Endothelial cell of umbilical vein (primary cell): ENCODE measurements at regions not wholly inside any gene's neighbourhood (a gene's known extent, or its start where the extent isn't known, plus 50 kb on each side); places are given as distances from the start of the nearest gene placed in this dataset.

Source experiments
- BruUV-seq: library from RNA; stranded (reverse); fragments of 400-500 nt; replicated peaks from 2 replicates; lab custom pipeline; 2021; lab: Mats Ljungman, UMichigan
- CTCF ChIA-PET: fragments of 300-600, 350-600 bp; sonication (Branson Sonifier 250); formaldehyde crosslinking; loops from one replicate; lab custom pipeline; 2021; ENCODE audit warnings: antibody characterized with exemption, inconsistent platforms; lab: Charles Lee
- POLR2A ChIA-PET: fragments of 300-600, 350-600 bp; sonication (Branson Sonifier 250); formaldehyde crosslinking; loops from one replicate; lab custom pipeline; 2021; ENCODE audit warnings: antibody characterized with exemption, inconsistent platforms; lab: Charles Lee
- DNase-seq: peaks from one replicate; pipeline ENCODE4 v3.0.0-alpha.2; 2011; ENCODE audit warnings: low read depth, low spot score
- FAIRE-seq: peaks from 2 replicates; lab custom pipeline; 2011; peaks lifted over from hg19 to GRCh38; lab: Jason Lieb, UNC
- H2AFZ ChIP-seq: 2 replicates; pipeline ENCODE4 v1.6.0; 2012; ENCODE audit warnings: low read depth, low read length, control low read depth, inconsistent platforms
- H3K27ac ChIP-seq: 2 replicates; pipeline ENCODE4 v1.5.1; 2011; ENCODE audit warnings: low read depth, mild to moderate bottlenecking, control low read depth, low read length, moderate library complexity; ENCODE audit not compliant: insufficient read depth
- H3K27me3 ChIP-seq, 2 experiments: 2 replicates each; pipeline versions ENCODE4 v1.6.0 to v1.6.1; 2011; ENCODE audit warnings: low read length in 2 of 2, mixed read lengths in 1 of 2; ENCODE audit not compliant: control insufficient read depth in 2 of 2, insufficient read depth in 2 of 2
- H3K36me3 ChIP-seq, 2 experiments: 2 replicates in 1 of 2; 3 replicates in 1 of 2; pipeline ENCODE4 v1.5.1; 2011; ENCODE audit warnings: low read length in 2 of 2, mild to moderate bottlenecking in 1 of 2, moderate library complexity in 1 of 2; ENCODE audit not compliant: control insufficient read depth in 2 of 2, insufficient read depth in 2 of 2; ENCODE audit errors: extremely low read depth in 1 of 2
- H3K4me1 ChIP-seq: 3 replicates; pipeline ENCODE4 v1.5.1; 2011; ENCODE audit warnings: mild to moderate bottlenecking, low read length; ENCODE audit not compliant: control insufficient read depth, insufficient read depth; ENCODE audit errors: extremely low read depth
- H3K4me2 ChIP-seq: 2 replicates; pipeline ENCODE4 v1.6.1; 2011; ENCODE audit warnings: low read length, control low read depth, mixed read lengths; ENCODE audit not compliant: insufficient read depth
- H3K4me3 ChIP-seq, 3 experiments: fragments of 200-600 bp in 1 of 3; sonication (generic), shearing (Covaris generic) in 1 of 3; replicated peaks in 1 of 3; 2 replicates each; pipeline ENCODE4 v1.5.1; 2011 to 2016; ENCODE audit warnings: control low read depth in 3 of 3, low read length in 3 of 3, mild to moderate bottlenecking in 2 of 3, inconsistent platforms in 1 of 3, low read depth in 1 of 3, moderate library complexity in 1 of 3; ENCODE audit not compliant: insufficient read depth in 1 of 3
- H3K79me2 ChIP-seq: 2 replicates; pipeline ENCODE4 v1.6.0; 2012; ENCODE audit warnings: low read length, inconsistent platforms; ENCODE audit not compliant: control insufficient read depth, insufficient read depth
- H3K9ac ChIP-seq: replicated peaks from 2 replicates; pipeline ENCODE3; 2011; ENCODE audit warnings: low read length, control low read depth; ENCODE audit not compliant: insufficient read depth; ENCODE audit errors: extremely low read depth
- H3K9me1 ChIP-seq: replicated peaks from 3 replicates; pipeline ENCODE4 v1.6.0; 2011; ENCODE audit warnings: mild to moderate bottlenecking, low read length; ENCODE audit not compliant: control insufficient read depth, insufficient read depth; ENCODE audit errors: extremely low read depth
- H3K9me3 ChIP-seq: replicated peaks from 2 replicates; pipeline ENCODE4 v1.5.1; 2012; ENCODE audit warnings: low read length, inconsistent platforms; ENCODE audit not compliant: control insufficient read depth, insufficient read depth
- H4K20me1 ChIP-seq: replicated peaks from 2 replicates; pipeline ENCODE3; 2011; ENCODE audit warnings: mild to moderate bottlenecking, low read length; ENCODE audit not compliant: control insufficient read depth, insufficient read depth; ENCODE audit errors: extremely low read depth
- CTCF ChIP-seq, 2 donors: IDR thresholded peaks; 1 replicate in 1 of 2; 2 replicates in 1 of 2; pipeline ENCODE4 v1.5.1; 2011; ENCODE audit warnings: low read length in 2 of 2, mild to moderate bottlenecking in 2 of 2, moderate library complexity in 2 of 2, control low read depth in 1 of 2, inconsistent platforms in 1 of 2, low read depth in 1 of 2; ENCODE audit not compliant: insufficient read depth in 1 of 2; ENCODE audit errors: extremely low read depth in 1 of 2
- EZH2 ChIP-seq: IDR thresholded peaks from 2 replicates; pipeline ENCODE4 v1.6.1; 2012; ENCODE audit warnings: borderline replicate concordance, low read depth, mild to moderate bottlenecking, moderate library complexity, low read length, inconsistent platforms; ENCODE audit not compliant: severe bottlenecking
- FOS ChIP-seq: IDR thresholded peaks from 2 replicates; pipeline ENCODE4 v1.6.1; 2011; ENCODE audit warnings: mild to moderate bottlenecking, low read length, moderate library complexity, borderline replicate concordance; ENCODE audit not compliant: insufficient read depth
- GATA2 ChIP-seq: IDR thresholded peaks from 2 replicates; pipeline ENCODE4 v1.7.0; 2011; ENCODE audit warnings: low read depth, mild to moderate bottlenecking, moderate library complexity, mixed read lengths, low read length; ENCODE audit not compliant: insufficient read length, insufficient read depth
- JUN ChIP-seq: IDR thresholded peaks from 2 replicates; pipeline ENCODE4 v1.6.1; 2011; ENCODE audit warnings: borderline replicate concordance, low read depth; ENCODE audit not compliant: insufficient read length, insufficient read depth
- MAX ChIP-seq: IDR thresholded peaks from 2 replicates; pipeline ENCODE4 v1.6.1; 2011; ENCODE audit not compliant: insufficient read depth, insufficient read length
- MYC ChIP-seq: IDR thresholded peaks from one replicate; pipeline ENCODE4 v1.6.1; 2011; ENCODE audit warnings: mild to moderate bottlenecking, low read depth, low read length
- POLR2A ChIP-seq: IDR thresholded peaks from 2 replicates; pipeline ENCODE4 v1.6.1; 2012; ENCODE audit warnings: low read depth, mild to moderate bottlenecking, control low read depth, low read length
- POLR2AphosphoS5 ChIP-seq: IDR thresholded peaks from 2 replicates; pipeline ENCODE4 v1.6.1; 2012; ENCODE audit warnings: low read depth, mild to moderate bottlenecking, control low read depth, low read length, moderate library complexity; ENCODE audit not compliant: insufficient read depth
- dilution Hi-C: fragments of 300-500 bp; cut with MboI; formaldehyde crosslinking; loops from one replicate; pipeline ENCODE4 v1.15.0; 2019; ENCODE audit warnings: low sequenced_read_pairs; ENCODE audit not compliant: extremely low pct_ligation_motif_present
- intact Hi-C: fragments of 100-400 bp; cut with micrococcal nuclease; formaldehyde crosslinking; loops from one replicate; pipeline ENCODE4 v1.10.0; 2022

GRCh38 chr11:37572491-37573171 lies 974.6 kb upstream of the RAG2 start:
- no peak for TF ChIP-seq MAX
- TF ChIP-seq JUN = no peak
- TF ChIP-seq EZH2 = no peak
- TF ChIP-seq POLR2A = no peak
- TF ChIP-seq CTCF (IDR thresholded peaks at IDR 0.05; ENCODE audit: extremely low read depth in 1 of 2, insufficient read depth in 1 of 2, low read depth in 1 of 2, low read length in 2 of 2) = no peak
- no peak for TF ChIP-seq GATA2
- no peak for TF ChIP-seq MYC
- TF ChIP-seq FOS = no peak
- TF ChIP-seq POLR2AphosphoS5 = no peak
- no peak overlapping the region for H3K27ac ChIP-seq
- POLR2A ChIA-PET = no interaction called here
- no peaks in the 10 kb centered on the region for H3K9me1 ChIP-seq
- no peak overlapping the region for H2AFZ ChIP-seq
- DNase-seq = no peak
- H3K36me3 ChIP-seq = no peaks in the 10 kb centered on the region
- no peak overlapping the region for H3K4me3 ChIP-seq
- no peaks in the 10 kb centered on the region for H3K79me2 ChIP-seq
- no peaks in the 10 kb centered on the region for H3K9me3 ChIP-seq
- no peaks in the 10 kb centered on the region for H3K4me1 ChIP-seq
- dilution Hi-C loops (no loop called here), intact Hi-C loops (no loop called here)
- no peak overlapping the region for H3K4me2 ChIP-seq
- no peak overlapping the region for H3K9ac ChIP-seq
- no peaks in the 10 kb centered on the region for H3K27me3 ChIP-seq
- H4K20me1 ChIP-seq = no peaks in the 10 kb centered on the region
- no TSS peak for BruUV-seq
- CTCF ChIA-PET = no interaction called here
- FAIRE-seq = no peak
